ENCODE measurements at regions not wholly inside any gene's neighbourhood (a gene's known extent, or its start where the extent isn't known, plus 50 kb on each side); places are given as distances from the start of the nearest gene placed in this dataset.
A peak's percentile ranks its signal among the peaks of the same experiment; 100 is the strongest.
"Not testable (repeated sequence)": the region's sequence is repeated elsewhere in the genome, so short reads cannot be mapped to it uniquely, and the experiment has no call there.

DNA sequence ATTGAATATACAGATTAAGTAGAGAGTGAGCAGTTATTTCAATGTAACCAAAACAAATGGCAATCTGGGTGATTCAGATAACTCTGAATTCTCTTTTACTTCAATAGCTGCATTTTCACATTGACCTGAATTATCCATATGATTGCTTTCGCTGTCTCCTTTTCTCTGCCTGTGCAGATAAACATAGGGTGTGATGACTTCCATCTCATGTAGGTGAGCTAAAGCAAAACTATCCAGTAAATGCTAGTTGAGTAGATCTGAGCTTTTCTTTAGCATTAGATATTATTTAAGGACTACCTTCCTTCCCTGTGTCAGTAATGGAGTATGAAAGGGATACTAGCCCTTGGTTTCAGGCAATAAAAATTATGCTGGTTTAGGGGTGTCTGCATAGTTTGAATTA, 288.6 kb downstream of the OXSM start:
- DNase-seq: no peak

DNA sequence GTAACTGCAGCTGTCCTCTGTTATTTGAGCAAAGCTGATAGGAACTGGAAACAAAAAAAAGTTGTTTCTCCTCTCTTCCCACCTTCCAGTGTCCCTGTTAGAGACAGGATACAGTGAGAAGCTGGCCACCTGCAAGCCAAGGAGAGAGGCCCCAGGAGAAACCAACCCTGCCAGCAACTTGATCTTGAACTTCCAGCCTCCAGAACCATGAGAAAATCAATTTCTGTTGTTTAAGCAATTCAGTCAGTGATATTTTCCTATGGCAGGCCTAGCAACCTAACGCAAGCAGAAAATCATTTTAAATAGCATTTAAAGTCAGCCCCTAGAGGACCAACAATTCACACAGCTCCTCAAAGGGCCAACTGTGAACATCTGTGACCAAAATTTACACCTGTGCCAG, 291.3 kb downstream of the OXSM start:
- no peak for DNase-seq

DNA sequence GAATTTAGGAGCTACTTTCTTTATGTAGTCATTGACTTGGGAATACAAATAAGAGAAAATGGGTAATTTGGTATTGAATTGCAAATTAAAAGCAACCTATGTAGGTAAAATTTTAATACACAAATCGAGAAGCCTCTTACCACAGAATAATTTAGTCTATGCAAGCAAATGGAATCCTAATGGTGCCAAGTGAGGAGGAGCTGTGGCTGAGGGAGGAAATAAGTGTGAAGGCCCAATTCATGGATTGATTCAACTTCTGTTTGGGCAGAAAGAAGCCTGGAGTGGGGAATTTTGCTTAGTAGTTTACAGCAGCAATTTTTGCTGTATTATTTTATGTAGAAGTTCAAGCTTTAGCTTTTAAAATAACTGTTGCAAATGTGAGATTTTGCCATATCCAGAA, 291.9 kb downstream of the OXSM start:
- DNase-seq: no peak

DNA sequence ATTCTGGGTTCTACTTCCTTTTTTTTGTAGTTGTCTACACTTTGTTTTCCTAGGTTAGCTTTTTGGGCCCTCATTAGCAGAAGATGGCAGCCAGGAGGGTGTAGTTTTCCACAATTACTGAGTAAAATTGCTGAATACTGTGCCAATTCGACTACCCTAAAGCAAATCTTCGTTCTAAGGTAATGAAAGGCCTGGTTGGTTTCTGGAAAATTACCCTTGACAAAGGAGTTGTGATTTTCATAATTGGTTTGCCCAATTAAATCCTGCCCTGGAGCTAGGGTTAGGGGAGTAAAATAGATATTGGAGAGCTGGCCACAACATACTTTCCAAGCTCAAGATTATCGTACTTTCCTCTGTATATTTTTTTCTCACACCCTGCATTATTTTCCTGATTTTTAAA, 293.0 kb downstream of the OXSM start:
- peak; percentile 11 for DNase-seq

DNA sequence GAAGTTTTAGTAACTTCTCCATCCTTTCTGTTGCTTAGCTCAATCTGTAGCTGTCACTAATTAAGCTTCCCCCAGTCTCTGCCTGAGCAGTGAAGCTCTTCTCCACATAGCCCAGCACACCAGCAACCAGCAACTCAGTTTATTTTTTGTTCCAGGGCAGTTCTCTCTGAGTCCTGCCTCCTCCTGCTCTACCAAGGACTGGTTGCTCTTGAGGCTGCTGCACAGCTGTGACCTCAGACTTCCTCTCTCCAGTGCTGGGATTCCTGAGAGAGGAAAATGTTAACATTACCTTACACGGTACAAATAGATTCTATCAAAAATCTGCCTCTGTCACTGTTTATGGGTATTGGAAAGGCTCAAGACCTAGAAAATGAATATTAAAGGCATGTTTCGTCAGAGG, 294.7 kb downstream of the OXSM start:
- DNase-seq: no peak

DNA sequence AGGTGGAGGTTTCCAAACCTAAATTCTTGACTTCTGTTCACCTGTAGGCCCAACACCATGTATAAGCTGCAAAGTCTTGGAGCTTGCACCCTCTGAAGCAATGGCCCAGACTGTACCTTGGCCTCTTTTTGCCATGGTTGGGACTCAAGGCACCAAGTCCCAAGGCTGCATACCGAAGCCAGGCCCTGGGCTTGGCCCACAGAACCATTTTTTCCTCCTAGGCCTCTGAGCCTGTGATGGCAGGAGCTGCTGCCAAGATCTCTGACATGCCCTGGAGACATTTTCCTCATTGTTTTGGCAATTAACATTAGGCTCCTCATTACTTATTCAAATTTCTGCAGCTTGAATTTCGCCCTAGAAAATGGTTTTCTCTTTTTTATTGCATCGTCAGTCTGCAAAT, 297.9 kb downstream of the OXSM start:
- no peak for DNase-seq

DNA sequence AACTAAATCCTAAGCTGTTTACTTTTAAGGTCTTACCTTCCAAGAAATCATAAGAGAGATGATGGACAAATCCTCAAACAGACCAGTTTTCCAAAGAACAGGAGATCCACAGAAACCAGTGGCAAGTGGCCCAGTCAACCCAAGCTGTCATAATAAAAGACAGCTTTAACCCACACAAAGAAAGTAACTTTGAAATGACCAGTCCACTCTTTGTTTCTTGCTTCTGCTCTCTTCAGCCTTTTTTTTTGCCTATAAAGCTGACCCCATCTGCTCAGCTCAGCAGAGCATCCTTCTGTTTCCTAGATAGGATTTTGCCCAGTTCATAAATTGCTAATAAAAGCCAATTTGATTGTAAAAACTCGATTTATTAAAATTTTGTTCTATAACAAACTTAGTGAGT, 299.4 kb downstream of the OXSM start:
- DNase-seq: no peak

DNA sequence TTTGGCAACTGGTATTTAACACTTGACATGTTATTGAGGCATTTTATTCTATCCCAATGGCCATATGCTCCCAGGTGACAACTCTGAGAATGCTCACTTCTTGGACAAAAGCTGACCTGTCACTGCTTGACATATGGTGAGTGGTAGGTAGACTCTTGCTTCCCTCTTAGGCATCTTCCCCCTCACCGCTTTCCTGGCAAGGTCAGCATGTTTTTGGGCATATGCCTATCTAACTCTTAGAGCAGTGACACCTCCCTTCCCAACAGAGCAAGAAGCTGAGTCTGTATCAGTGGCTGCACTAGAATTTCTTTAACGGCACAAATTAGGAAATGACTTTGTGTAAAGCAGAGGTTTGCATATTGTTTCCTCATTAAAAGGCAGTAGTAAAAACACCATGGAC, 300.7 kb downstream of the OXSM start:
- DNase-seq: no peak

DNA sequence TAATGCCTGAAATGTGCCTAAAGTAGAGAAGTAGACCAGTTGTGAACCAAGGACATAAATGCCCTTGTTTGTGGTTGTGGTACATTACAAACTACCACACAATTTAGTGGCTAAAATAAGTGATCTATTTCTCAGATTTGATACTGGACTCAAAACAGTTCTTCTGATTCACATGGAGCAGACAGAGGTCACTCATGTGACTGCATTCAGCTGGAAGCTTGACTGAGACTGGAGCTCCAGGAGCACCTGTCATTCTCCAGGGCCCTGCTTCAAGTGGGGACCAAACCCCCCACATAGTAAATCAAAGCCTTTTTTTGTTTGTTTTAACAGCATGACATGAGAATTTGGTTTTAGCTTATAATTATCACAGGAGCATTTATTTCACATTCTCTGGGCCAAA, 301.2 kb downstream of the OXSM start:
- DNase-seq: no peak

DNA sequence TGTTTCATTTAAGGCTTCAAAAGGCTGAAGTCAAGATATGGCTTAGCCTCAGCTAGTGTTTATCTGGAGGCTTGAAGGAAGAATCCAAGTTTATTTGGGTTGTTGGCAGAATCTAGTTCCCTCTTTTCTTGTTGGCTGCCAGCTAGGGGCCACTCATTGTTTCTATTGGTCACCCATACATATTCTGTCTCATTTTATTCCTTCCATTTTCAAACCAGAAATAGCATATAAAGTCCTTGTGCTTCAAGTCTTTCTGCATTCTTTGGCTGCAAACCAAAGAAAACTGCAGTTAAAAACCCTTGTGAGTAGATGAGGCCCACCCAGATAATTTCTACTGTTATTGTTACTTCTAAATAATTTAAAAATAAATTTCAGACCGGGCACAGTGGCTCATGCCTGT, 301.7 kb downstream of the OXSM start:
- no peak for DNase-seq

DNA sequence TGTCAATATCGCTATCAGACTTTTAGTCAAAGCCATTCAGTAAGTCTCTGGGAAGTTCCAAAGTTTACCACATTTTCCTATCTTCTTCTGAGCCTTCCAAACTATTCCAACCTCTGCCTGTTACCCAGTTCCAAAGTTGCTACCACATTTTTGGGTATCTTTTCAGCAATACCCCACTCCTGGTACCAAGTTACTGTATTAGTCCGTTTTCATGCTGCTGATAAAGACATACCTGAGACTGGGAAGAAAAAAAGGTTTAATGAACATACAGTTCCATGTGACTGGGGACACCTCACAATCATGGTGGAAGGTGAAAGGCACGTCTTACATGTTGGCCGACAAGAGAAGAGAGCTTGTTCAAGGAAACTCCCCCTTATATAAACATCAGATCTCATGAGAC, 307.2 kb downstream of the OXSM start:
- not testable (repeated sequence) for DNase-seq

DNA sequence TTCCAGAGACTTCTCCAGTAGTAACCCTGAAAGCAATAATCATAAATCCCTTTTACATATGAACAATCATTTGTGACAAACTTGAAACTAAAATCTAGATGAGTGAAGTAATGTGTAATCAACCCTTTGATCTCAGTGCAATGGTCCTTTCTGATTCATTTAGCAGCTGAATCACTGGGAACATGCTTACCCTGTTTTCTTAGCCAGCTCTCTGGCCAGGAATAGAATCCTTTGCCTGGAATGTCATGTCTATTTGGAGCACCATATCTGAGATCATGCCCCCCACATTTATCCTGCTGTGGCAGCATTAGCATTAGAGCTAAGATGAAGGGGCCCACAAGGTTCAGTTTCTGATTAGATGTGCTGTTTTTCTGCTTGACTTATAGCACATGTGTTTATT, 309.8 kb downstream of the OXSM start:
- DNase-seq: no peak

DNA sequence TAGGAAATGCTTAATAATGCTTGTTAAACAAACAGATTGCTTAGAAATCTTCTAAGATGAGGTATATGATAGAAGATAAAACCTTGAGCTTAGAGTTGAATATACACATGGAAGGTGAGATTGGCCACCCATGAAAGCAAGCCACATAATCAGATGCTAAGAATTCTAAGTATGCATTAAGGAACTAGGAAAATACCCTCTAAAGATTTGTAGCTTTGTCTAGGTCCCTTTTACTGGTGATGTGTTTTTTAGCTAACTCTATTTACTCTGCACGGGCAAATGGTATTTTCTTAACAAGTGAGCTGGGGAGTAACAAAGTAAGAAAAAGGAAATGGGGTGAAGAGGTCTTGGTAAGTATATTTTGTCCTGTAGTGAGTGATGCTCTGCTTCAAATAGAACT, 310.3 kb downstream of the OXSM start:
- no peak for DNase-seq

DNA sequence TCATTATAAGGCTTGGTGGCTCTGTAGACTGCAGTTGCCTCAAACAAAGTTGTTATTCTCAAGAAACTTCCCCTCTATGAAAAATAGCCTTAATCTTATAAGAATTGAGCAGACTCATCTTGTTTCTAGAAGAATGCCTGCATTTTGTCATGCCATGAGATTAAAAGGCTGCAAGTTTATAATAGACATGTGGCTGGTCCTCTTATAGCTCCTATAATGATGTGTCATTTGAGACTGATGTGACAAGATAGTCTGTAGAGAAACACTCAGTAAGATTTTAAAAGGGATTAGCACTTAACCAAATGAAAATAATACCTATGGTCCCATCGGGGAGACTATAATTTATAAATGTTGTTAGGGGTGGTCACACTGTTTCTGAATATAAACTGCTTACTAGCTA, 312.5 kb downstream of the OXSM start:
- DNase-seq: no peak

DNA sequence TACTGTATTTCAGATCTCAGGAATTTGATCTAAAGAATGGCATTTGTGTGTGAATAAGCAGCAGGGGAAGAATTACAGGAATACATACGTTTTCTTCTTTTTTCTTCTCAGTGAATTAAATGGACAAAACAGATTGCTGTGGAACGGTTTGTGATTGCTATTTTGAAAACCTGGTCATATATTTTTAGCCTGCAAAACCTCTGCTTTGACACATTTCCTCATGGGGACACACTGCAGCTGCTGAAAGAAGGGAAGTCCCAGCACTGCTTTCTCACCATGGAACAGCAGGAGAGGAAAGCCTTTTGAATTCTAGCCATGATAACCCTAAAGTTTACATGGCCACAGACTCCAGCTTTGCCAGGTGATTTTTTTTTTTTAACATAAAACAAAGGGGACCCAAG, 315.0 kb downstream of the OXSM start:
- DNase-seq: no peak

DNA sequence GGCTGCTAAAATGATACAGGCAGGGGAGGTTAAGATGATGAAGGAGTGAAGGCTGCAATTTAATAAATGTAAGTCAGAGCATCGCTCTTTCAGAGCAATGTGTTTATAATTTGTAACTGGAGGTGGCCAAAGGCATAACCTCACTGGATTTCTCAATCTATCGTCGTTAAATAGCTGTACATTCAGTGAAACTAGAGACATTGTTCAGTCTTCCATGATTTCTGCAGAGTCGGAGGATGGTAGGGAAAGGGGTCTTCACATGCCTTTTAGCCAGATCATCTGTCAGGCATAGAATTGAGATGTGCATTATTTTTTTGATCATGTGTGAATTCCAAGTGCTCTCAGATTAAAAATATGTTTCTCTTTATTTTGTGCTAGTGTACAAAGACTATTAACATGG, 315.4 kb downstream of the OXSM start:
- DNase-seq: no peak

DNA sequence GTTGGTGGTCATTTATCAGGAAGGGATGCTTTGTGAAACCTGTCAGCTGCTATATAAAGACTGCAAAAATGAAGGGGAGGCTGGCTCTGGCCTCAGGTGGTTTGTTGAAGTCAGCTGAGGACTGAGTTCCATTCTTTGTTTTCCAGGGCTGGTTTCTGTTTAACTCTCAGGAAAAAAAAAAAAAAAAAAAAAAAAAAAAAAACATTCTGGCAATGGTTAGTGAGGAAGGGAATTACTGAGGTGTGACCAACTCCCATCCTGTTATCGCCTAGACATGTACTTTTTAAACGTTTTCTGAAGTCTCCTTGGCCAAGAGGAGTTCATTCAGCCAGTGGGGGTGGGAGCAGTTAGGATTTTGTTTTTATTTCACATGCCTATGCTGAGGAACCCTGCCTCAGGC, 316.3 kb downstream of the OXSM start:
- no peak for DNase-seq

DNA sequence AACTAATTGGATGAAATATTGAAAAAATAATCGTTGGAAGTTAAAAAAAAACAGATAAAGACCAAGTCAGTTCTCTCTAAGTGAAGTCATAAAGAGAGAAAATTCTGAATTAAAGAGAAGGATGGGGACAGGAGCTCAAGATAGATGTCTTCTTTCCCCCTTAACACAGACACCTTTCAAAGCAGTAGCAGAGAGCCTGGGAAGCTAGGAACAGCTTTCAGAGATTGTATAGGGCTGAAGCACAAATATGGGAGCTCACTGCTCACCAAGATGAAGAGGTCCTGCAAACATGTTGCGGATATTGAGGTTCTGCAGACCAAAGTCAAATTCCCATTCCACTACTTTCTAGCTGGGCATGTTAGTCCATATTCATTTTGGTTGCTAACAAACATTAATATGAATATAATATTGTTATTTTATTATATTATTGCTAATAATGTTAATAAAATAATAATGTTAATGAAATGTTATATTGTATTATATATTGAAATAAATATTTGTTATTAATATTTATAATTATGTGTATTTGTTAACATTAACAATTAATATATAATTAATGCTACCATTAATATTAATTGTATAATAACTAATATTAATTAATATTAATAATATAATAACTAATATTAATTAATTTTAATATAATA, 319.1 kb downstream of the OXSM start:
- DNase-seq: no peak

DNA sequence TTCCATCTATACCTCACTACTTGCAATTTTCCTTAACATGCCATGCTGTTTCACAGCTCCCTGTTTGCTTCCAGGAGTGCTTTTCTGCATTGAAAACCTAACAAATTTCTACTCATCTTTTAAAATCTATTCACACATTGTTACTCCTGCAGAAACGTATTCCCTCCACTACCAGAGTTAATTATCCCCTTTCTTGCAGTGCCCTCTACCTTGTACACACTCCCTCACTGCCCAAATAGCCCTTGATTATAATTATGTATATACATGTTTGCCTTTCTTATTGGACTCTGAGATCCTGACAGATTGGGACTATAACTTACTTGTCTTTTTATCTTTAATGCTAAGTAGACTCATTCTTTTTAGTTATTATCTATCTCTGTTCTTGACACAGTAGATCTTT, 325.0 kb downstream of the OXSM start:
- DNase-seq: no peak

DNA sequence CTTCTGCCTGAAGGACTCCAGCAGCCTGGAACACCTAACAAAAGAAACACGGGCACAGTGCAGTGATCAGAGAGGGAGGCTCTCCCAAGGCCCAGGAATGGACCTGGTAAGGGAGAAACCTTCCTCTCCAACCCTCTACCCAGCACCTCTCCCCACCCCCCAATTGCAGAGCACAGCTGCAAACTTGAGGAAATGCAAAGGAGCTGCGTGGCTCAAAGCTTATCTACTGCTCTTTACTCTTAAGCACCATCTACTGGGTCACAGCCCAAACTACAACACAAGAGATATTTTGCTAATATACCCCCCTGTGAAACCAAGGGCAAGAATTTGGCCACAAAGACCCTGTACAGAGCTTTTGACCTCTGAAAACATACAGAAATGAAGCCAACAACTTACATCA, 328.3 kb downstream of the OXSM start:
- no peak for DNase-seq

DNA sequence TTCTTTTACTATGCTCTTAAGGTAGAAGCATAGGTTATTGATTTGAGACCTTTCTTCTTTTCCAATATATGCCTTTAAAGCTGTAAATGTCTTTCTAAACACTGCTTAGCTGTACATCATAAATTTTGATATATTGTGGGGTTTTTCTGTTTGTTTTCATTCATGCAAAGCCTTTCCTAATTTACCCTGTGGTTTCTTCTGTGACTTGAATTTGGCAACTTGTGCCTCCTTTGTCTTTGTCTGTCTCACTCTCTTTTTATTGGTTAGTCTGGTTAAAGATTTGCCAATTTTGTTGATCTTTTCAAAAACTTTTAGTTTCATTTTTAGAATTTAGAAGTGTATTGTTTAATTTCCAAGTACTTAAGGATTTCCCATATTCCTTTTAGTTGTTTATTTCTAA, 343.1 kb downstream of the OXSM start:
- no peak for DNase-seq

DNA sequence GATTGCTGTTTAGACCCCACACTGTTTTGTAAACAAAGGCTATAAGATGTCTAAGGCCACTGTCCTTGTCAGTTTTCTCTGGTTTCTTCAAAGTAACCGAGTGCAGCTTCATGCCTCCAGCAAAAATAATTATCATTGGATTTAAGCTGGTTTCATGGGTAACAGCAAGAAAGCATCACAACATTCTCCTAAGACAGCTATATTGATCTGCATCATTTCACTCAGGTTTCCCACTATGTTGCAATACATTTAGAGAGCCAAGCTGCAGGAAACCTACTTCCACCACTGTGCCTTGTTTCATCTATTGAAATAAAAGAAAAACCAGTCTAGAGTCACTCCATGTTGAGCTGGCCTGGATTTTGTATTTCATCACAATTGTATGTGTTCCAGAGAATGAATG, 351.4 kb downstream of the OXSM start:
- DNase-seq: no peak

DNA sequence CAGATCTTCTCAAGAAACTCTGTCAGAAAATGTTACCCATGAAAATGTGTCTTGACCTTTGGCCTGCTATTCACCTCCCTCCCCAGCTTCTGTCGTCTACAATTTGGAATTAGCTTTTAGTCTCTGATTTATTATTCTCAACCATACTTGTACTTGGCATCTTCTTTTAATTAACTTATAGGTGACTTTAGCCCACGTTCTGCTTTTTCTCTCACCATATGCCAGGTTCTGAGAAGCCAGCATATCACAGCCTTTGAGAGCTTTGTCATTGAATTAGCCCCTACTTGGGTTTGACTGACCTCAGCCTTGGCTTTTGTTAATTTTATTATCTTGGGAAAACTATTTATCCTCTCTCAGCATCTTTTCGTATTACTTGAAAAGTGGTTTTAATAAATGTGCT, 355.9 kb downstream of the OXSM start:
- no peak for DNase-seq

DNA sequence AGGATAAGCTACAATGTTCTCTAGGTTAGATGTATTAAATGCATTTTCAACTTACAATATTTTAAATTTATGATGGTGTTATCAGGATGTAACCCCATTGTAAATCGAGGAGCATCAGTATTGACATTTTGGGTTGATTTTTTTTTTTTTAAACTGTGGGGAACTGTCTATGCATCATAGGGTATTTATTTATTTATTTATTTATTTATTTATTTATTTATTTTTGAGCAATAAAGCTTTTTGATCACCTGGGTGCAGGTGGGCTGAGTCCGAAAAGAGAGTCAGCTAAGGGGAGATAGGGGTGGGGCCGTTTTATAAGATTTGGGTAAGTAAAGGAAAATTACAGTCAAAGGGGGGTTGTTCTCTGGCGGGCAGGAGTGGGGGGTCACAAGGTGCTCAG, 367.5 kb downstream of the OXSM start:
- not testable (repeated sequence) for DNase-seq

DNA sequence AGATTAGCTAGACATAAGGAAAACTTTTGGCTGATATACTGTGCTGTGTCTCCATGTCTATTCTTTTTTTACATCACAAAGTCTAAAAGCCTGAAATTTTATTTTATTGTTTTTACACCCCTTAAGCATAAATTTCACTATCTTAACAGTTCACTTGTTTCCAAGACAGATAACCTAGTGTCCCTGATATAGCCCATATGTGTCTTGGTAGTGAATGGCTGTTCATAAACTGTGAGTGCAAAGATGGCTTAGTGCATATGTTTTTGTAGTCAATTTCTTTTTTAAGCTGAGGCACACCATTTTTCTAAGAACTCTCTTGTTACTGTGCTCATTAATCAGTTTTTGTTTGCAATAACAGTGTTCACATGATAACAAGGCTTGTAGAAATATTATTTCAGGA, 381.1 kb downstream of the OXSM start:
- DNase-seq: no peak

DNA sequence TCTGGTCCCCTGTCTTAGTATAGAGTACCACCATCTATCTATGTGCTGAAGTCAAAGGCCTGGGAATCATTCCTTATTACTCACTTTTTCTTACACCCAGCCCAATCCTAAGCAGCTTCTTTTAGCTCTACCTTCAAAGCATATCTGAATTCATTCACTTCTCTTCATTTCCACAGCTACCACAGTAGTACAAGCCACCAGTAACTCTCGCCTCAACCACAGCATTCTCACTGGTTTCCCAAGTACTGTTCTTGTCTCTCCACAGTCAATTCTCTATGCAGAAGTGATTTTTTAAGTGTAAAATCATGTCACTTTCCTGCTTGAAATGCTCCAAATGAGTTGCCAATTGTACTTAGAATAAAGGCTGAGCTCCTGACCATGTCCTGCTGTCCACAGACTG, 401.7 kb downstream of the OXSM start:
- no peak for DNase-seq

Data from NCI-H1048 (cell line).